ENCODE measurements at regions not wholly inside any gene's neighbourhood (a gene's known extent, or its start where the extent isn't known, plus 50 kb on each side); places are given as distances from the start of the nearest gene placed in this dataset.

DNA sequence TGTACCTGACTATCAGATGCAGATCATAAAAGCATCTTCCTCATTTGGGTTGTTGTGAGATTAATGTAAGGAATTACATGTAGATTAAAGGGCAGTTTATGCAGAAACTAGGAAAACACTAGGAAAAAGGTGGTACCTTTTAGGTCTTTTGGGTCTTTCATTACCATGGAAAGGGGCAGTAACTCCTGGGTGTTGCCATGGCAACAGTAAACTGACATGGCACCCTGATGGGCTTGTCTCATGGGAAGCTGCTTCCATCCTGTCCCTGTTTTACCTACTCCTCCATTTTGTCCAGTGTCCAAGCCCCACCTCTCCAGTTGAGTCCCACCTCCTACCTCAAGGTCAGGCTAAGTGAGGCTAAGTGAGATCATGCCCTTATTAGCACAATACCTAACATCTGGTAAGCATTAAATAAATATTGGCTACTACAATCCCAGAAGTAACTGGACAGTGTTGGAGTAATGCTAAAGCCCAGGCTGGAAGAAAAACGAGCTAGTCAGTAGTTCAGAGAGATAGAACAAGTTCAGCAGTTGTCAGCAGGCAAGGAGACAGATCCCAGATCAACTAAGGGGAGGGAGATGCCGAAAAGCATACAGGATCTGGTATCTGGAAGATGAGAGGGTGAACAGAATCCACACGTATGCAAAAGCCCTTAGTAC, 240.0 kb upstream of the AUTS2 start:
- no peak for ATAC-seq
- no peak overlapping the region for H3K4me3 ChIP-seq
- intact Hi-C loops (cut with DNase I; ENCODE audit: low total_unique reads) (no loop called here), in situ Hi-C loops (cut with MboI; ENCODE audit: low sequenced_read_pairs in 4 of 4) (no loop called here)
- no peak for TF ChIP-seq POLR2A (IDR thresholded peaks at IDR 0.05)
- TF ChIP-seq, protein P1, sequence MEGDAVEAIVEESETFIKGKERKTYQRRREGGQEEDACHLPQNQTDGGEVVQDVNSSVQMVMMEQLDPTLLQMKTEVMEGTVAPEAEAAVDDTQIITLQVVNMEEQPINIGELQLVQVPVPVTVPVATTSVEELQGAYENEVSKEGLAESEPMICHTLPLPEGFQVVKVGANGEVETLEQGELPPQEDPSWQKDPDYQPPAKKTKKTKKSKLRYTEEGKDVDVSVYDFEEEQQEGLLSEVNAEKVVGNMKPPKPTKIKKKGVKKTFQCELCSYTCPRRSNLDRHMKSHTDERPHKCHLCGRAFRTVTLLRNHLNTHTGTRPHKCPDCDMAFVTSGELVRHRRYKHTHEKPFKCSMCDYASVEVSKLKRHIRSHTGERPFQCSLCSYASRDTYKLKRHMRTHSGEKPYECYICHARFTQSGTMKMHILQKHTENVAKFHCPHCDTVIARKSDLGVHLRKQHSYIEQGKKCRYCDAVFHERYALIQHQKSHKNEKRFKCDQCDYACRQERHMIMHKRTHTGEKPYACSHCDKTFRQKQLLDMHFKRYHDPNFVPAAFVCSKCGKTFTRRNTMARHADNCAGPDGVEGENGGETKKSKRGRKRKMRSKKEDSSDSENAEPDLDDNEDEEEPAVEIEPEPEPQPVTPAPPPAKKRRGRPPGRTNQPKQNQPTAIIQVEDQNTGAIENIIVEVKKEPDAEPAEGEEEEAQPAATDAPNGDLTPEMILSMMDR (IDR thresholded peaks at IDR 0.05 in 4 of 5, conservative IDR thresholded peaks at IDR 0.05 in 1 of 5): no peak
- H3K9me3 ChIP-seq: no peaks in the 10 kb centered on the region
- no peaks in the 10 kb centered on the region for H3K27me3 ChIP-seq
- no peak for DNase-seq
- H3K36me3 ChIP-seq: no peaks in the 10 kb centered on the region
- no peaks in the 10 kb centered on the region for H3K4me1 ChIP-seq
- no peak overlapping the region for H3K27ac ChIP-seq

DNA sequence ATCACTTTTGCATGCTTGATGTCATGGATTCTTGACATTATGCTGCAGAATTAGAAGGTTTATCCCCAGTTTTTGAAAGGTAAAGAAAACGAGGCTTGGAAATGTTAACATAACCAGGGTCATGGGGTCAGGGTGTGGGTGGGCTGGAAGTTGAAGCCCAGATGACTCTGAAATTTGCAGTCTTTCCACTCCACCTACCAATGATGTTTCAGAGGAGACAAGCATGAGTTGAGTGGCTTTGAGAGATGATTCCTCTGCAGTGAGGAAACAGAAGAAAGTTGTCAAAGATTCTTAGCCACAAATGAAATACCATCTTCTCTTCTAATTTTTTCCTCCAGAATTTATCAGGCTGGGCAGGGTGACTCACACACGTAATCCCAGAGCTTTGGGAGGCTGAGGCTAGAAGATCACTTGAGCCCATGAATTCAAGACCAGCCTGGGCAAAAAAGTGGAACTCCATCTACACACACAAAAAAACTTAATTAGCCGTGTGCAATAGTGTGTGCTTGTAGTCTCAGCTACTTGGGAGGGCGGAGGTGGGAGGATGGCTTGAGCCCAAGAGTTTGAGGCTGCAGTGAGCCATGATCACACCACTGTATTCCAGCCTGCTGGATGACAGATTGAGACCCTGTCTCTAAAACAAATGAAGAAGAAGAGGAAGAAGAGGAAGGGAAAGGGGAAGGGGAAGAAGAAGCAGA, 239.1 kb upstream of the AUTS2 start:
- no peak for ATAC-seq
- intact Hi-C loops (cut with DNase I; ENCODE audit: low total_unique reads): no loop called here
- no peaks in the 10 kb centered on the region for H3K4me1 ChIP-seq

DNA sequence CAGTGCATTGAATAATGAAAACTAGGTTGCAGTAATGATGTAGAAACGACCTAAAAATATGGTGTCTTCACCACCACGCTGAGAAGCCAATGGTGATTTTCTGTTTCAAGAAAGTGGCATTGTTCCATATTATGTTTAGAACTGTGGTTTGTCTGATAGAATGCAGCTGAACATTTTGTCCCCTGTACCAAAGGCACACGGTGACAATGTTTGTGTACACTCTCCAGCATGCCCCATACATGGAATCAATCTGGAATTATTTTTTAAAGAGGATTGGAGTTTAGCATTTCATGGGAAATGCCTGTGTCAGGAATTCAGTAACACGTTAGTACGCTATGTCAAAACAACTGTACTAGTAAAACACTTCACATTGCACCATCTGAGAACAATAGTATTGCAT, 237.4 kb upstream of the AUTS2 start:
- ATAC-seq: no peak
- Histone ChIP-seq H3K36me3 (no peaks in the 10 kb centered on the region), H3K4me3 (no peak overlapping the region), H3K4me1 (no peaks in the 10 kb centered on the region), H3K27me3 (no peaks in the 10 kb centered on the region), H3K9me3 (no peaks in the 10 kb centered on the region), H3K27ac (no peak overlapping the region)
- no peak for DNase-seq
- no peak for TF ChIP-seq POLR2A (IDR thresholded peaks at IDR 0.05)
- TF ChIP-seq, protein P1 (IDR thresholded peaks at IDR 0.05 in 4 of 5, conservative IDR thresholded peaks at IDR 0.05 in 1 of 5): no peak
- in situ Hi-C loops (cut with MboI; ENCODE audit: low sequenced_read_pairs in 4 of 4) (no loop called here), intact Hi-C loops (cut with DNase I; ENCODE audit: low total_unique reads) (no loop called here)

More for the DNA sequence above, 239.1 kb upstream of the AUTS2 start:
- H3K4me3 ChIP-seq: no peak overlapping the region
- H3K27ac ChIP-seq: no peak overlapping the region
- in situ Hi-C loops (cut with MboI; ENCODE audit: low sequenced_read_pairs in 4 of 4): no loop called here
- no peak for TF ChIP-seq POLR2A (IDR thresholded peaks at IDR 0.05)
- no peaks in the 10 kb centered on the region for H3K27me3 ChIP-seq
- H3K9me3 ChIP-seq: no peaks in the 10 kb centered on the region
- H3K36me3 ChIP-seq: no peaks in the 10 kb centered on the region
- no peak for DNase-seq

DNA sequence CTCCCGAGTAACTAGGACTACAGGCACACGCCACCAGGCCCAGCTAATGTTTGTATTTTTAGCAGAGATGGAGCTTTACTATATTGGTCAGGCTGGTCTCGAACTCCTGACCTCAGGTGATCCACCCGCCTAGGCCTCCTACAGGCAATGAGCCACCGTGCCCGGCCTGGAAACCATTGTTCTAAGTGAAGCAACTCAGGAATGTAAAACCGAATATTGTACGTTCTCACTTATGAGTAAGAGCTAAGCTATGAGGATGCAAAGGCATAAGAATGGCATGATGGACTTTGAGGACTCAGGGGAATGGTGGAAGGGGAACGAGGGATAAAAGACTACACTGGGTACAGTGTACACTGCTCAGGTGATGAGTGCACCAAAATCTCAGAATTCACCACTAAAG, 235.1 kb upstream of the AUTS2 start:
- Histone ChIP-seq H3K4me3 (no peak overlapping the region), H3K27ac (no peak overlapping the region), H3K9me3 (no peaks in the 10 kb centered on the region), H3K27me3 (no peaks in the 10 kb centered on the region), H3K36me3 (no peaks in the 10 kb centered on the region), H3K4me1 (no peaks in the 10 kb centered on the region)
- no peak for TF ChIP-seq POLR2A (IDR thresholded peaks at IDR 0.05)
- TF ChIP-seq, protein P1 (IDR thresholded peaks at IDR 0.05 in 4 of 5, conservative IDR thresholded peaks at IDR 0.05 in 1 of 5): no peak
- intact Hi-C loops (cut with DNase I; ENCODE audit: low total_unique reads) (no loop called here), in situ Hi-C loops (cut with MboI; ENCODE audit: low sequenced_read_pairs in 4 of 4) (no loop called here)
- ATAC-seq: no peak
- DNase-seq: no peak

DNA sequence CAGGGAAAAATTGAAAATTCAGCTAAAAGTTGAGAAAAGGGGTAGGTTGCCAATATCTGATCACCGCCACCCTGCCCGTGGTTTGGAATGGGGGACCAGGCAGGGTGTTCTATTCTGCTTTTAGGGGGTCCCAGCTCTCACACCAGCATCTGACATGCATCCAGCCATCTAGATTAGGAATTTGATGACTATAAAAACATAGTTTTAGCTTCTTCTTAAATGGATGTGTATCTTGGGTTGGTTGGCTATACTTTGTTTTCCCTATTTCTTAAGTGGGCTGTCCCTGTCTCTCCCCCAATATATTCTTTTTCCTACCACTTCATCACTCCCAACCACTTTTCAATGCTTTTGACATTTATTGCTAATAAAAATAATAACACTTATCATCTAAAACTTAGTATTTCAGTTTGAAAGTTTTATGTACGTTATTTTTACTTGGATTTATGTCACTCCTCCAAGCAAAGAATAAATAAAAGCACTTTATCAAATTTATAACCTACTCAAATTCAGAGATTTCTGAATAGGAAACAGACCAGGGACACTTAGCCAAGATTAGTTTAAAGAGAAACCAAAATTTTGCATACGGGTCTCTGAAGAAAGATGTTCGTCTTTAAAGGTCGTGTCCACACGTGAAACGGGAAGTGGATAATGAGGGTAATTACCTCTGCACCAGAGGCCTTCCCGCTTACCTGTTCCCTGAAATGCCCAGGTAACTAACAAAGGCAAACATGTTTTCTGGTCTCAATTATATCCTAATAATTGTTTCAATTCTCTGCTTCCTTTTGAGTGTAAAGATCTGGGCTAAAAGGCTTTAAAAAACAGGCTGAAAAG, 233.2 kb upstream of the AUTS2 start:
- TF ChIP-seq POLR2A (IDR thresholded peaks at IDR 0.05): no peak
- TF ChIP-seq, protein P1 (IDR thresholded peaks at IDR 0.05 in 4 of 5, conservative IDR thresholded peaks at IDR 0.05 in 1 of 5): no peak
- H3K9me3 ChIP-seq: no peaks in the 10 kb centered on the region
- in situ Hi-C loops (cut with MboI; ENCODE audit: low sequenced_read_pairs in 4 of 4): no loop called here
- no peak overlapping the region for H3K4me3 ChIP-seq
- DNase-seq (no peak), ATAC-seq (no peak)
- no peaks in the 10 kb centered on the region for H3K27me3 ChIP-seq
- H3K36me3 ChIP-seq: no peaks in the 10 kb centered on the region
- intact Hi-C loops (cut with DNase I; ENCODE audit: low total_unique reads): no loop called here
- H3K27ac ChIP-seq: no peak overlapping the region
- no peaks in the 10 kb centered on the region for H3K4me1 ChIP-seq

Data from gastrocnemius medialis (tissue), 4 donors.